K562 (cell line): ENCODE measurements at regions not wholly inside any gene's neighbourhood (a gene's known extent, or its start where the extent isn't known, plus 50 kb on each side); places are given as distances from the start of the nearest gene placed in this dataset.

ENCODE experiments used
- ARHGAP35 ChIP-seq: fragments of 450-650 bp; IDR thresholded peaks from 2 replicates; pipeline ENCODE4 v1.6.1; 2018; ENCODE audit not compliant: partially characterized antibody
- BRCA1 ChIP-seq, 2 experiments: fragments of 450-650 bp in 1 of 2; sonication (generic) in 1 of 2; formaldehyde crosslinking in 1 of 2; IDR thresholded peaks; 2 replicates each; pipeline versions ENCODE4 v1.5.0 to v1.6.1; 2017 to 2020; ENCODE audit warnings: mild to moderate bottlenecking in 1 of 2, missing genetic modification reagents in 1 of 2
- CBX8 ChIP-seq: fragments of 200-600 bp; sonication (generic); IDR thresholded peaks from 2 replicates; pipeline ENCODE4 v1.6.1; 2012; ENCODE audit warnings: borderline replicate concordance, mixed run types, low read depth, mild to moderate bottlenecking, moderate library complexity, mixed read lengths, low read length, control low read depth, inconsistent platforms; ENCODE audit not compliant: poor library complexity, severe bottlenecking; ENCODE audit errors: extremely low read depth
- ETV6 ChIP-seq, 3 experiments: fragments of 150-350 bp in 1 of 3; sonication (generic) in 1 of 3; formaldehyde crosslinking in 1 of 3; IDR thresholded peaks; 2 replicates each; pipeline versions ENCODE4 v1.6.1 to v1.8.0; 2014 to 2022; ENCODE audit warnings: borderline replicate concordance in 2 of 3, low read depth in 2 of 3, antibody characterized with exemption in 1 of 3, low read length in 1 of 3, mild to moderate bottlenecking in 1 of 3, missing genetic modification reagents in 1 of 3
- GMEB1 ChIP-seq: fragments of 250-450 bp; sonication (Bioruptor Pico); IDR thresholded peaks from 2 replicates; pipeline ENCODE4 v1.4.0; 2020; ENCODE audit warnings: mild to moderate bottlenecking
- HEY1 ChIP-seq: fragments of 250-450 bp; sonication (Bioruptor Pico); IDR thresholded peaks from 2 replicates; pipeline ENCODE4 v1.5.0; 2020; ENCODE audit warnings: mild to moderate bottlenecking, moderate library complexity, borderline replicate concordance
- KLF6 ChIP-seq: fragments of 250-450 bp; sonication (Bioruptor Pico); IDR thresholded peaks from 2 replicates; pipeline ENCODE4 v1.4.0; 2020; ENCODE audit warnings: mild to moderate bottlenecking, moderate library complexity, borderline replicate concordance
- MCM5 ChIP-seq: fragments of 450-650 bp; IDR thresholded peaks from 2 replicates; pipeline ENCODE4 v1.6.1; 2016; ENCODE audit warnings: low read depth
- MEIS2 ChIP-seq: fragments of 450-650 bp; IDR thresholded peaks from 2 replicates; pipeline ENCODE4 v1.6.1; 2014; ENCODE audit warnings: mild to moderate bottlenecking; ENCODE audit not compliant: partially characterized antibody
- MTA2 ChIP-seq: fragments of 450-650 bp; IDR thresholded peaks from 2 replicates; pipeline ENCODE4 v1.6.1; 2016; ENCODE audit warnings: low read depth
- RBM17 ChIP-seq: fragments of 200-400 bp; formaldehyde crosslinking; IDR thresholded peaks from 2 replicates; pipeline ENCODE4 v1.6.1; 2017; ENCODE audit warnings: low read depth, mild to moderate bottlenecking, low read length, borderline replicate concordance
- RCOR1 ChIP-seq, 2 experiments: IDR thresholded peaks; 2 replicates each; pipeline ENCODE4 v1.6.1; 2012; ENCODE audit warnings: low read depth in 2 of 2, low read length in 2 of 2, borderline replicate concordance in 1 of 2, improper control_type of control experiment in 1 of 2
- SMARCB1 ChIP-seq: IDR thresholded peaks from 2 replicates; pipeline ENCODE4 v1.6.1; 2011; ENCODE audit warnings: improper control_type of control experiment, low read depth; ENCODE audit not compliant: insufficient read length
- STAT5A ChIP-seq: IDR thresholded peaks from 2 replicates; pipeline ENCODE4 v1.6.1; 2012; ENCODE audit warnings: low read length, inconsistent platforms, borderline replicate concordance
- TRIM24 ChIP-seq, 2 experiments: fragments of 450-650 bp; IDR thresholded peaks; 2 replicates each; pipeline ENCODE4 v1.6.1; 2016
- ZBTB5 ChIP-seq: fragments of 450-650 bp; IDR thresholded peaks from 2 replicates; pipeline ENCODE4 v1.6.1; 2017; ENCODE audit warnings: antibody characterized with exemption
- ZHX1 ChIP-seq: fragments of 150-350 bp; conservative IDR thresholded peaks from 2 replicates; pipeline ENCODE4 v1.6.1; 2014; ENCODE audit warnings: low read length
- ZKSCAN8 ChIP-seq: fragments of 200-800 bp; sonication (Bioruptor generic); IDR thresholded peaks from 2 replicates; pipeline ENCODE4 v1.6.1; 2016; ENCODE audit warnings: missing genetic modification characterization, missing compliant biosample characterization
- ZNF124 ChIP-seq: sonication (generic); formaldehyde crosslinking; IDR thresholded peaks from 2 replicates; pipeline ENCODE4 v1.8.1; 2022; ENCODE audit warnings: missing genetic modification reagents
- ZNF444 ChIP-seq: fragments of 250-450 bp; sonication (Bioruptor Pico); IDR thresholded peaks from 2 replicates; pipeline ENCODE4 v1.4.0; 2020; ENCODE audit warnings: mild to moderate bottlenecking, moderate library complexity
- ZNF561 ChIP-seq: fragments of 450-650 bp; formaldehyde crosslinking; conservative IDR thresholded peaks from 2 replicates; pipeline ENCODE4 v1.4.0; 2020; ENCODE audit warnings: mild to moderate bottlenecking, moderate library complexity
- ZNF778 ChIP-seq: fragments of 450-650 bp; formaldehyde crosslinking; IDR thresholded peaks from 2 replicates; pipeline ENCODE4 v1.4.0; 2020; ENCODE audit warnings: mild to moderate bottlenecking, moderate library complexity

- no peak for TF ChIP-seq ZHX1
- TF ChIP-seq ZKSCAN8 (CRISPR knock-in tag), result no peak
- TF ChIP-seq STAT5A, result no peak
- TF ChIP-seq ZNF778, result no peak
- no peak for TF ChIP-seq GMEB1 (CRISPR knock-in tag)
- no peak for TF ChIP-seq ETV6 (IDR thresholded peaks at IDR 0.05; ENCODE audit: borderline replicate concordance in 1 of 2, low read depth in 2 of 2, low read length in 1 of 2)
- no peak for TF ChIP-seq ETV6 (CRISPR knock-in tag; IDR thresholded peaks at IDR 0.05; ENCODE audit: borderline replicate concordance)
- no peak for TF ChIP-seq ARHGAP35
- TF ChIP-seq ZBTB5, result no peak
- no peak for TF ChIP-seq ZNF444 (CRISPR knock-in tag)
- TF ChIP-seq ZNF124 (CRISPR knock-in tag), result no peak
- TF ChIP-seq BRCA1 (IDR thresholded peaks at IDR 0.05), result no peak
- no peak for TF ChIP-seq BRCA1 (CRISPR knock-in tag; IDR thresholded peaks at IDR 0.05)
- no peak for TF ChIP-seq SMARCB1
- no peak for TF ChIP-seq KLF6 (CRISPR knock-in tag)
- TF ChIP-seq HEY1 (CRISPR knock-in tag), result no peak
- TF ChIP-seq MEIS2, result no peak
- TF ChIP-seq MTA2, result no peak
- no peak for TF ChIP-seq RBM17
- no peak for TF ChIP-seq MCM5
- no peak for TF ChIP-seq RCOR1 (IDR thresholded peaks at IDR 0.05; ENCODE audit: borderline replicate concordance in 1 of 2, low read depth in 2 of 2, low read length in 2 of 2)
- no peak for TF ChIP-seq TRIM24 (IDR thresholded peaks at IDR 0.05)
- TF ChIP-seq ZNF561 (CRISPR knock-in tag), result no peak
- no peak for TF ChIP-seq CBX8
Observed at GRCh38 chr12:89251342-89252271, 100.7 kb downstream of the DUSP6 start (continued).
